Spleen (tissue), 7 donors: ENCODE measurements at regions not wholly inside any gene's neighbourhood (a gene's known extent, or its start where the extent isn't known, plus 50 kb on each side); places are given as distances from the start of the nearest gene placed in this dataset.

Experiments used
- CTCF ChIP-seq, 11 experiments: fragments of 200-600 bp in 7 of 11; fragments of 450-650 bp in 4 of 11; sonication (generic) in 4 of 11; IDR thresholded peaks in 8 of 11; conservative IDR thresholded peaks in 3 of 11; 1 replicate in 7 of 11; 2 replicates in 4 of 11; pipeline versions ENCODE4 v1.4.0 to v1.8.0; 2016 to 2021; ENCODE audit warnings: antibody characterized with exemption in 11 of 11, inconsistent platforms in 4 of 11, mild to moderate bottlenecking in 1 of 11
- POLR2A ChIP-seq, 3 donors: fragments of 450-650 bp; IDR thresholded peaks; one replicate each; pipeline ENCODE4 v1.5.1; 2017; ENCODE audit warnings: antibody characterized with exemption in 3 of 3, mild to moderate bottlenecking in 1 of 3
- POLR2AphosphoS5 ChIP-seq, 3 donors: sonication (generic); formaldehyde crosslinking; IDR thresholded peaks; one replicate each; pipeline ENCODE4 v1.5.1; 2017; ENCODE audit warnings: antibody characterized with exemption in 3 of 3
- donor health status: DM: no; HTN: no; CAD: no; lungs with moderate emphysema.
- donor health status: DM: no; HTN: no; CAD: no.
- donor health status: DM: no; HTN: no; CAD: no.

GRCh38 chr3:124372775-124373174, 357.5 kb upstream of the UMPS start:
- TF ChIP-seq CTCF (IDR thresholded peaks at IDR 0.05 in 8 of 11, conservative IDR thresholded peaks at IDR 0.05 in 3 of 11) (no peak), POLR2A (IDR thresholded peaks at IDR 0.05) (no peak), POLR2AphosphoS5 (IDR thresholded peaks at IDR 0.05) (no peak)
